Psoas muscle (tissue), 7 donors: ENCODE measurements at regions not wholly inside any gene's neighbourhood (a gene's known extent, or its start where the extent isn't known, plus 50 kb on each side); places are given as distances from the start of the nearest gene placed in this dataset.

Source experiments
- ATAC-seq, 4 donors: fragments of 200-7000 bp; cut with Tn5 transposase; one replicate each; pipeline ENCODE4 v1.9.1; 2020; ENCODE audit warnings: moderate library complexity in 3 of 4, mild to moderate bottlenecking in 2 of 4
- DNase-seq, 2 donors: peaks; one replicate each; pipeline ENCODE4 v3.0.0-alpha.2; 2020
- H3K27ac ChIP-seq: fragments of 200-600 bp; one replicate; pipeline ENCODE4 v1.8.0; 2022
- H3K27me3 ChIP-seq, 3 donors: fragments of 200-600 bp in 1 of 3; one replicate each; pipeline versions ENCODE4 v1.6.1 to v1.8.0; 2013 to 2022; ENCODE audit warnings: low read length in 2 of 3, mild to moderate bottlenecking in 2 of 3, moderate library complexity in 1 of 3; ENCODE audit not compliant: insufficient read depth in 3 of 3
- H3K36me3 ChIP-seq, 2 donors: fragments of 200-600 bp in 1 of 2; one replicate each; pipeline versions ENCODE4 v1.6.1 to v1.8.0; 2013 to 2022; ENCODE audit warnings: low read depth in 1 of 2, mild to moderate bottlenecking in 1 of 2, moderate library complexity in 1 of 2; ENCODE audit not compliant: insufficient read depth in 1 of 2
- H3K4me1 ChIP-seq: fragments of 200-600 bp; one replicate; pipeline ENCODE4 v1.8.0; 2022
- H3K4me3 ChIP-seq: fragments of 200-600 bp; one replicate; pipeline ENCODE4 v1.8.0; 2022; ENCODE audit warnings: mild to moderate bottlenecking
- H3K9me3 ChIP-seq: fragments of 200-600 bp; one replicate; pipeline ENCODE4 v1.8.0; 2022
- WGBS, 3 donors: extraction: QIAGEN DNeasy Blood & Tissue Kit; methylation state at CpG; one replicate each; pipeline versions ENCODE4 v1.1.6 to v1.1.7; 2013; 5-methylcytosine and 5-hydroxymethylcytosine counted together
- intact Hi-C, 2 donors: fragments of 100-400 bp; cut with DNase I; formaldehyde crosslinking; loops; one replicate each; pipeline versions ENCODE4 v1.11.0 to v1.14.2; 2022
- TF ChIP-seq, protein P1 (sequence below): fragments of 200-600 bp; IDR thresholded peaks from one replicate; pipeline ENCODE4 v1.8.0; 2022; ENCODE audit warnings: antibody characterized with exemption
- donor health status: healthy with polysubstance abuse.
- donor health status: DM: no; HTN: no; CAD: no; lungs with moderate emphysema.
- donor health status: Bipolar disorder and iron deficiency.
- donor health status: healthy.
- donor health status: DM: yes; HTN: yes; CAD: no.
- donor health status: DM: no; HTN: no; CAD: no.
- donor health status: DM: yes; HTN: yes; CAD: no.

DNA sequence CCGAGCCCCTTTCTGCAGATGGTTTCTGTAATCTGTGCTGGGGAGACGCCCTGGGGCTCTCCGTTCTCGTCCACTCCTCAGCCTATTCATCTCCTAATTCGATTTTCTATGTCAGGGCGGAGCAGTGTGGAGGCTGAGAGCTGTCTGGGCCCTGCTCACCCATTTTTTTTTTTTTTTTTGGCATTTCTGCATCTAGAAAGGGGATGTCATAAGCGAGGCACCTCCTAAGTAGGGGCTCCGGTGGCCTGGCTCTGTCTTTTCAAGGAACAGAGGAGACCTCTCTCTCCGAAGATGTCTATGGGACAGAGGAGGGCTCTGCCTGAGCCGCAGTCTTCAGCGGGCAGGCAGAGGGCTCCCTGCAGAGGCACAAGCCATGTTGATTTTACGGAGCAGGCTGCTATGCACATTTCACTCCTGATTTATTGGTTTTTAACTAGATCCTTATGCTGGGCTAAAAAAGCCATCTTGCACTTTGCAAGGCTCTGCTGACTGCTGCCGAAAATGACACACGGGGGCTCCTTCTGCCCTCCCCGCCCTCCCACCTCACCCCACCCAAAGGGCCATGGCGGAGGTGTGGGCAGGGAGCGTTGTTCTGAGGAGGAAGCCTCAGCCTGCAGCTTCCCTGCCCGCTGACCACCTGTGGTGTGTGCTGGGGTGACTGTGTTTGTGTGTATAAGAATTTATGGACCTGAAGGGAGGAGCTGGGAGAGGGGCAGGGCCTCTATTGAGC, 71.0 kb downstream of the FOXD2 start:
- intact Hi-C loops, result no loop called here
- H3K9me3 ChIP-seq, result no peaks in the 10 kb centered on the region
- TF ChIP-seq, protein P1, sequence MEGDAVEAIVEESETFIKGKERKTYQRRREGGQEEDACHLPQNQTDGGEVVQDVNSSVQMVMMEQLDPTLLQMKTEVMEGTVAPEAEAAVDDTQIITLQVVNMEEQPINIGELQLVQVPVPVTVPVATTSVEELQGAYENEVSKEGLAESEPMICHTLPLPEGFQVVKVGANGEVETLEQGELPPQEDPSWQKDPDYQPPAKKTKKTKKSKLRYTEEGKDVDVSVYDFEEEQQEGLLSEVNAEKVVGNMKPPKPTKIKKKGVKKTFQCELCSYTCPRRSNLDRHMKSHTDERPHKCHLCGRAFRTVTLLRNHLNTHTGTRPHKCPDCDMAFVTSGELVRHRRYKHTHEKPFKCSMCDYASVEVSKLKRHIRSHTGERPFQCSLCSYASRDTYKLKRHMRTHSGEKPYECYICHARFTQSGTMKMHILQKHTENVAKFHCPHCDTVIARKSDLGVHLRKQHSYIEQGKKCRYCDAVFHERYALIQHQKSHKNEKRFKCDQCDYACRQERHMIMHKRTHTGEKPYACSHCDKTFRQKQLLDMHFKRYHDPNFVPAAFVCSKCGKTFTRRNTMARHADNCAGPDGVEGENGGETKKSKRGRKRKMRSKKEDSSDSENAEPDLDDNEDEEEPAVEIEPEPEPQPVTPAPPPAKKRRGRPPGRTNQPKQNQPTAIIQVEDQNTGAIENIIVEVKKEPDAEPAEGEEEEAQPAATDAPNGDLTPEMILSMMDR, result no peak
- H3K27ac ChIP-seq, result no peak overlapping the region
- H3K4me1 ChIP-seq, result no peaks in the 10 kb centered on the region
- no peaks in the 10 kb centered on the region for H3K36me3 ChIP-seq
- DNase-seq (no peak), ATAC-seq (no peak)
- 20 to 26% (median 25%) methylated on average over 18 of the region's 18 CpGs for WGBS, 3 donors
- peak overlapping the region; percentile 62 for H3K4me3 ChIP-seq
- peaks cover 5 to 72% (median 12%) of the 10 kb centered on the region in 3 donors for H3K27me3 ChIP-seq

DNA sequence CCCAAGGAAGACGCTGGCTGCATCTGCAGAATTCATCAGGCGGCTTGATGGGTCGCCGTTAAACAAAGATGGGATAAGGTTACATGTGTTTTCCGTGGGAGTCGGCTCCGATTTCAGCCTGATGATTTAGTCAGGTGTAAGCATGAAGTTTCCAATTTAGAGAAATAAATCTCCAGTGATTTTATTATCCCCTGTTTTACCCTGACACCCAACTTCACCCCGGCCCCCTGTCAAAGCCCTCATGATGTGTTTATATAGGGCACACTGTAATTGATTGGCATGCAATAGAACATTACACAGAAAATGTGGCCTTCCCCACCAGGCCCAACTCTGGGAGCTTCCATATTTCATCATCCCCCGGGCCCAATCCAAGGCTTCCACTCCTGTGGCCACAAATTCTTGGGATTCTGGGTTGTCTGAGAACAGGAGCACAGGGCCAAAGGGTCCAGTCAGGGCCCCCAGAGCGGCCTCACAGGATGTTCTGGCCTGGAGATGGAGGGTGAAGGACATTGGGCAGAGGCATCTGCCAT, 72.5 kb downstream of the FOXD2 start:
- 73 to 82% (median 79%) methylated on average over 10 of the region's 10 CpGs for WGBS, 3 donors
- ATAC-seq (no peak), DNase-seq (no peak)
- H3K4me3 ChIP-seq, result no peak overlapping the region
- H3K27ac ChIP-seq, result no peak overlapping the region
- H3K27me3 ChIP-seq, result peaks cover 5 to 74% (median 12%) of the 10 kb centered on the region in 3 donors
- H3K9me3 ChIP-seq, result no peaks in the 10 kb centered on the region
- TF ChIP-seq, protein P1, result no peak
- intact Hi-C loops, result no loop called here
- no peaks in the 10 kb centered on the region for H3K36me3 ChIP-seq
- H3K4me1 ChIP-seq, result no peaks in the 10 kb centered on the region

DNA sequence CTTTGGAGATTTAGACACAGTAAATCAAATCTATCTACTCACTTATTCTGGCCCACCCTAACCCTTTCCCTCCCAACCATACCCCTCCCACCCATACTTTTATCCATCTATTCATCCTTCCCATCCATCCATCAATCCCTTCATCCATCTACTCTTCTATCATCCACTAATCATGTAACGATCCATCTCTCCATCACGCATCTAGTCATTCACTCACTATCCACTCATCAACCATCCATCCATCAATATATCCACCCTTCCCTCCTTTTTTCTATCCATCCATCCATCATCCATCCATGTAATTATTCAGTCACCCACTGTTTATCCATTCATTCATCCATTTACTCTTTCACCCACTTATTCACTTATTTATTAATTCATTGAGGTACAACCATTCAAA, 74.0 kb downstream of the FOXD2 start:
- Histone ChIP-seq H3K9me3 (no peaks in the 10 kb centered on the region), H3K27me3 (peaks cover under 1 to 67% (median 12%) of the 10 kb centered on the region in 3 donors), H3K4me3 (no peak overlapping the region), H3K27ac (no peak overlapping the region), H3K36me3 (no peaks in the 10 kb centered on the region), H3K4me1 (no peaks in the 10 kb centered on the region)
- ATAC-seq, result no peak
- no peak for DNase-seq
- intact Hi-C loops, result no loop called here
- 92 to 100% (median 98%) methylated on average over 2 of the region's 2 CpGs for whole genome bisulfite sequencing, 3 donors
- TF ChIP-seq, protein P1, result no peak

DNA sequence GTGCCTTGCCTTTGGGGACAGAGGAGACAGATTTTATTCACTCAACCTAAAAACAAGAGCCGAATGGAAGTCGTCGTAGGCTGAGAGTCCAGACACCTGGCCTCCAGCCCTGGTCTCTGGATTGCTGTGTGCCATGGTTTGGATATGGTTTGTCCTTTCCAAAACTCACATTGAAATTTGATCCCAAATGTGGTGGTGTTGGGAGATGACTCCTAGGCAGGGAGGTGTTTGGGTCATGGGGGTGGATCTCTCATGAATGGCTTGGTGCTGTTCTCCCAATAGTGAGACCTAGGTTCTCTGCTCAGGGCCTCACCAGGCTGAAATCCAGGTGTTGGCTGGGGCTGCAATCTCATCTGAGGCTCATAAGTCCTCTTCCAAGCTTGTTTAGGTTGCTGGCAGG, 75.5 kb downstream of the FOXD2 start:
- 57 to 62% (median 61%) methylated on average over 3 of the region's 3 CpGs for WGBS, 3 donors
- TF ChIP-seq, protein P1, result no peak
- Histone ChIP-seq H3K27me3 (peaks cover 0 to 51% (median 7%) of the 10 kb centered on the region in 3 donors), H3K27ac (no peak overlapping the region), H3K36me3 (no peaks in the 10 kb centered on the region), H3K9me3 (no peaks in the 10 kb centered on the region), H3K4me3 (no peak overlapping the region), H3K4me1 (no peaks in the 10 kb centered on the region)
- intact Hi-C loops, result no loop called here
- DNase-seq, result no peak
- no peak for ATAC-seq
